ENCODE measurements at regions not wholly inside any gene's neighbourhood (a gene's known extent, or its start where the extent isn't known, plus 50 kb on each side); places are given as distances from the start of the nearest gene placed in this dataset.
A peak's percentile ranks its signal among the peaks of the same experiment; 100 is the strongest.

- DNase-seq: no peak
Observed at GRCh38 chr9:88737876-88738275, 202.9 kb downstream of the NXNL2 start.

- DNase-seq: no peak
Observed at GRCh38 chr9:88738709-88739108, 203.7 kb downstream of the NXNL2 start.

GRCh38 chr9:88739373-88739772 is 204.4 kb downstream of the NXNL2 start:
- DNase-seq: no peak

GRCh38 chr9:88740844-88741243 is 205.9 kb downstream of the NXNL2 start:
- no peak for DNase-seq

GRCh38 chr9:88741335-88741734 is 206.4 kb downstream of the NXNL2 start:
- peak; percentile 52 for DNase-seq

- no peak for DNase-seq
Observed at GRCh38 chr9:88742483-88742882, 207.5 kb downstream of the NXNL2 start.

GRCh38 chr9:88742905-88743304 is 207.9 kb downstream of the NXNL2 start:
- DNase-seq: no peak

- DNase-seq: no peak
Observed at GRCh38 chr9:88745276-88746001, 210.5 kb downstream of the NXNL2 start.

GRCh38 chr9:88746029-88746742 is 211.2 kb downstream of the NXNL2 start:
- no peak for DNase-seq

- DNase-seq: no peak
Observed at GRCh38 chr9:88746743-88747398, 211.9 kb downstream of the NXNL2 start.

- DNase-seq: peak; percentile 78
Observed at GRCh38 chr9:88747768-88748167, 212.8 kb downstream of the NXNL2 start.

- DNase-seq: no peak
Observed at GRCh38 chr9:88748566-88749261, 213.7 kb downstream of the NXNL2 start.

GRCh38 chr9:88749420-88749819 is 214.4 kb downstream of the NXNL2 start:
- DNase-seq: no peak

GRCh38 chr9:88750832-88751360 is 215.9 kb downstream of the NXNL2 start:
- DNase-seq: no peak

GRCh38 chr9:88751781-88752180 is 216.8 kb downstream of the NXNL2 start:
- DNase-seq: no peak

- no peak for DNase-seq
Observed at GRCh38 chr9:88753691-88754367, 218.9 kb downstream of the NXNL2 start.

- no peak for DNase-seq
Observed at GRCh38 chr9:88754452-88754851, 219.5 kb downstream of the NXNL2 start.

GRCh38 chr9:88754886-88755285 is 219.9 kb downstream of the NXNL2 start:
- DNase-seq: no peak

- DNase-seq: no peak
Observed at GRCh38 chr9:88757406-88758010, 222.5 kb downstream of the NXNL2 start.

GRCh38 chr9:88759364-88759763 is 224.4 kb downstream of the NXNL2 start:
- DNase-seq: no peak

GRCh38 chr9:88766778-88767503 is 224.3 kb upstream of the S1PR3 start:
- no peak for DNase-seq

GRCh38 chr9:88767504-88767790 is 223.8 kb upstream of the S1PR3 start:
- no peak for DNase-seq

All from hematopoietic multipotent progenitor cell treated with erythropoietin and hydrocortisone succinate and interleukin-3 and kit ligand, for 6 days (in vitro differentiated cells).